ENCODE measurements at regions not wholly inside any gene's neighbourhood (a gene's known extent, or its start where the extent isn't known, plus 50 kb on each side); places are given as distances from the start of the nearest gene placed in this dataset.
"Not testable (repeated sequence)": the region's sequence is repeated elsewhere in the genome, so short reads cannot be mapped to it uniquely, and the experiment has no call there.

GRCh38 chr11:45407226-45407625, 121.1 kb upstream of the SYT13 start:
- no peaks in the 10 kb centered on the region for H3K9me3 ChIP-seq (ENCODE audit: low read length)
- no peak for FAIRE-seq
- peaks cover 2 to 24% of the 10 kb centered on the region in 2 experiments; a peak in 4 of 5 replicates for H3K27me3 ChIP-seq (ENCODE audit: control insufficient read depth in 1 of 2, insufficient read depth in 2 of 2, low read length in 2 of 2)
- H3K36me3 ChIP-seq (replicated peaks in 1 of 2; ENCODE audit: control insufficient read depth in 1 of 2, insufficient read depth in 2 of 2, low read length in 2 of 2): no peaks in the 10 kb centered on the region
- TF ChIP-seq, protein P1, sequence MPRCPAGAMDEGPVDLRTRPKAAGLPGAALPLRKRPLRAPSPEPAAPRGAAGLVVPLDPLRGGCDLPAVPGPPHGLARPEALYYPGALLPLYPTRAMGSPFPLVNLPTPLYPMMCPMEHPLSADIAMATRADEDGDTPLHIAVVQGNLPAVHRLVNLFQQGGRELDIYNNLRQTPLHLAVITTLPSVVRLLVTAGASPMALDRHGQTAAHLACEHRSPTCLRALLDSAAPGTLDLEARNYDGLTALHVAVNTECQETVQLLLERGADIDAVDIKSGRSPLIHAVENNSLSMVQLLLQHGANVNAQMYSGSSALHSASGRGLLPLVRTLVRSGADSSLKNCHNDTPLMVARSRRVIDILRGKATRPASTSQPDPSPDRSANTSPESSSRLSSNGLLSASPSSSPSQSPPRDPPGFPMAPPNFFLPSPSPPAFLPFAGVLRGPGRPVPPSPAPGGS (CRISPR knock-in tag; IDR thresholded peaks at IDR 0.05): no peak
- TF ChIP-seq REPIN1 (CRISPR knock-in tag; IDR thresholded peaks at IDR 0.05; ENCODE audit: borderline replicate concordance, low read depth) (no peak), GPN1 (CRISPR knock-in tag; IDR thresholded peaks at IDR 0.05; ENCODE audit: borderline replicate concordance) (no peak)
- in situ Hi-C loops (cut with HindIII; ENCODE audit: extremely low pct_ligation_motif_present, low pct_unique_long_range_greater_than_20kb) (no loop called here), intact Hi-C loops (cut with micrococcal nuclease; ENCODE audit: unreplicated experiment) (no loop called here)
- H3K27ac ChIP-seq (ENCODE audit: extremely low read length, insufficient read depth, low read length): no peak overlapping the region
- ChIA-PET POLR2A (no interaction called here), CTCF (ENCODE audit: low intra/inter-chr PET ratio, low total read pairs) (interaction anchor here (1.0 kb wide), 1 partner anchor 248 kb away, joined by 5 read pairs; no protein-coding TSS in a partner anchor)
- no peaks in the 10 kb centered on the region for H4K20me1 ChIP-seq (ENCODE audit: insufficient read depth, low read length)
- no peak for DNase-seq (ENCODE audit: low spot score)
- H3K9ac ChIP-seq (ENCODE audit: insufficient read depth, low read depth, low read length): no peak overlapping the region
- H3K4me1 ChIP-seq (ENCODE audit: insufficient read depth, low read length): peaks cover 6% of the 10 kb centered on the region; the same call in 1 of the 2 replicates
- no peak for ATAC-seq
- H3K79me2 ChIP-seq (ENCODE audit: insufficient read depth, low read length): no peaks in the 10 kb centered on the region
- no TSS peak for BruUV-seq (replicated peaks)
- no peak overlapping the region for H2AFZ ChIP-seq (ENCODE audit: low read length)
- H3K4me3 ChIP-seq (replicated peaks in 1 of 3; ENCODE audit: insufficient read depth in 1 of 3, low read depth in 2 of 3, low read length in 3 of 3): no peak overlapping the region
- WGBS (ENCODE audit: low lambda C conversion rate): 10% methylated on average over 2 of the region's 4 CpGs
- H3K4me2 ChIP-seq (ENCODE audit: low read depth, low read length): no peak overlapping the region

DNA sequence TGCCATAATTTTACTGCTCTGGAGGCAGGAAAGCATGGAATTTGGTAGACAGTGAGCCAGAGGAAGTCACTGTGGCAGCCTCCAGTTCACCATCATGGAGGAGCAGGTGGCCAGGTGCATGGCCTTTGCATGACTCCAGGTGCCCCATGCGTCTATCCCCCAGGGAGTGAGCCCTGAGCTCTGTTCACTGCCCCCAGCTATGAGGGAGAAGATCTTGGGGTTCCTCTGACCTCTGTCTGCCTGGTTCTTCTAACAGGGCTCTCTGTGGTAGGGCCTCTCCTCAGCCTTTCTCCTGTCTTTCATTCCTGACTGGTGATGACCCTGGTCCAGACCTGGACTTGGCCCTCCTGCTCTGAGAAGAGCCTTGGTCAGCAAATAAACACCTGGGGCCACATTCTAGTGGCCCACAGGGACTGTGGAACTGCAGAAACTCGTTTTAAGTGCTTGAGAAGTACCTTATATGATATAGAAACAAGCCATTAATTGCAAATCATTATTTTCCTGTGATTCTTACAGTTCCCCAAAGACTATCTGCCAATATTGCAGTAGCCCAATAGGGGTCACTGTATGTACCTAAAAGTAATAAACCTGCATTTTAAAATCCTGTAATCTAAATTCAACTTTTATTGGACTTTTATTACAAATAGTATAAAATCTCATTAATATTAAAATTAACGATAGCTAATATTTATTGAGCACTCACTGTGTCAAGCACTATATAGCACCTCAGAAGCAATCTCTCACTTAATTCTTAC, 120.0 kb upstream of the SYT13 start:
- H3K9me3 ChIP-seq (ENCODE audit: low read length): no peaks in the 10 kb centered on the region
- BruUV-seq (replicated peaks): no TSS peak
- H3K27me3 ChIP-seq (ENCODE audit: control insufficient read depth in 1 of 2, insufficient read depth in 2 of 2, low read length in 2 of 2): peaks cover 2 to 19% of the 10 kb centered on the region in 2 experiments; a peak in 4 of 5 replicates
- TF ChIP-seq SMAD1 (CRISPR knock-in tag; IDR thresholded peaks at IDR 0.05; ENCODE audit: borderline replicate concordance, low read depth): no peak
- TF ChIP-seq STAG1 (CRISPR knock-in tag; IDR thresholded peaks at IDR 0.05): peak; percentile 12; the same call in 1 of the 2 replicates
- TF ChIP-seq ZBTB38 (CRISPR knock-in tag; IDR thresholded peaks at IDR 0.05): no peak
- TF ChIP-seq MAFK (conservative IDR thresholded peaks at IDR 0.05 in 1 of 2, IDR thresholded peaks at IDR 0.05 in 1 of 2; ENCODE audit: low read length in 2 of 2): peak; percentile 64 to 65
- in situ Hi-C loops (cut with HindIII; ENCODE audit: extremely low pct_ligation_motif_present, low pct_unique_long_range_greater_than_20kb): no loop called here
- H3K4me2 ChIP-seq (ENCODE audit: low read depth, low read length): no peak overlapping the region
- intact Hi-C loops (cut with micrococcal nuclease; ENCODE audit: unreplicated experiment): no loop called here
- no peak for FAIRE-seq
- ChIA-PET CTCF (ENCODE audit: low intra/inter-chr PET ratio, low total read pairs) (interaction anchor here (1.0 kb wide), 1 partner anchor 249 kb away, joined by 5 read pairs; no protein-coding TSS in a partner anchor), POLR2A (no interaction called here)
- no peak overlapping the region for H3K9ac ChIP-seq (ENCODE audit: insufficient read depth, low read depth, low read length)
- no peaks in the 10 kb centered on the region for H3K36me3 ChIP-seq (replicated peaks in 1 of 2; ENCODE audit: control insufficient read depth in 1 of 2, insufficient read depth in 2 of 2, low read length in 2 of 2)
- no peaks in the 10 kb centered on the region for H3K79me2 ChIP-seq (ENCODE audit: insufficient read depth, low read length)
- peaks cover 11% of the 10 kb centered on the region for H3K4me1 ChIP-seq (ENCODE audit: insufficient read depth, low read length)
- no peak overlapping the region for H2AFZ ChIP-seq (ENCODE audit: low read length)
- no peak overlapping the region for H3K27ac ChIP-seq (ENCODE audit: extremely low read length, insufficient read depth, low read length)
- H3K4me3 ChIP-seq (replicated peaks in 1 of 3; ENCODE audit: insufficient read depth in 1 of 3, low read depth in 2 of 3, low read length in 3 of 3): no peak overlapping the region
- no peaks in the 10 kb centered on the region for H4K20me1 ChIP-seq (ENCODE audit: insufficient read depth, low read length)
- no peak for DNase-seq (ENCODE audit: low spot score)
- ATAC-seq: peak; percentile 64
- 1% methylated on average over 2 of the region's 3 CpGs for WGBS (ENCODE audit: low lambda C conversion rate)

DNA sequence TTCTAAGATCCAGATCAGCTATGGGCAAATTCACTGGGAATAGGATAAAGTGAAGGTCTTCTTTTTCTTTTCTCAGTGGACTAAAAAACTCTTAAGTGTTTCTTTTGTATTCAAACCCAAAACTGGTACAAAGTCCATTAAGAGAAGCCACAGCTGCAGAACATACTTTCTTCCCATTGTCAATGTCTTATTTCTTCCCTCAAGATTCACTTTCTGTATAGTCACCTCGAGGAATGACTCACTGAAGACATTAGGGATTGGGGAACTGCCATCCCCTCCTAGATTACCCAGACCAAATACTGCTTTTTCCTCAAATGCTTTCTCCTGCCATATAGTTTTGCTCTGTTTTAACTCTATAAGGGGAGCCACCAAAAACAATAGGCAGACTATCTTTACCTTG, 117.4 kb upstream of the SYT13 start:
- H4K20me1 ChIP-seq (ENCODE audit: insufficient read depth, low read length); H3K4me2 ChIP-seq (ENCODE audit: low read depth, low read length); DNase-seq (ENCODE audit: low spot score); BruUV-seq (replicated peaks); H3K9ac ChIP-seq (ENCODE audit: insufficient read depth, low read depth, low read length); H3K36me3 ChIP-seq (replicated peaks in 1 of 2; ENCODE audit: control insufficient read depth in 1 of 2, insufficient read depth in 2 of 2, low read length in 2 of 2); H3K4me3 ChIP-seq (replicated peaks in 1 of 3; ENCODE audit: insufficient read depth in 1 of 3, low read depth in 2 of 3, low read length in 3 of 3); H2AFZ ChIP-seq (ENCODE audit: low read length); intact Hi-C loops (cut with micrococcal nuclease; ENCODE audit: unreplicated experiment); in situ Hi-C loops (cut with HindIII; ENCODE audit: extremely low pct_ligation_motif_present, low pct_unique_long_range_greater_than_20kb); FAIRE-seq; H3K9me3 ChIP-seq (ENCODE audit: low read length); ATAC-seq; CTCF ChIA-PET (ENCODE audit: low intra/inter-chr PET ratio, low total read pairs); POLR2A ChIA-PET; H3K79me2 ChIP-seq (ENCODE audit: insufficient read depth, low read length); H3K27ac ChIP-seq (ENCODE audit: extremely low read length, insufficient read depth, low read length): not testable (repeated sequence)
- peaks cover 2 to 12% of the 10 kb centered on the region in 2 experiments; a peak in 2 of 5 replicates for H3K27me3 ChIP-seq (ENCODE audit: control insufficient read depth in 1 of 2, insufficient read depth in 2 of 2, low read length in 2 of 2)
- WGBS (ENCODE audit: low lambda C conversion rate): 5% methylated on average over 1 of the region's 1 CpG
- peaks cover 25% of the 10 kb centered on the region for H3K4me1 ChIP-seq (ENCODE audit: insufficient read depth, low read length)
